ENCODE measurements at regions not wholly inside any gene's neighbourhood (a gene's known extent, or its start where the extent isn't known, plus 50 kb on each side); places are given as distances from the start of the nearest gene placed in this dataset.

GRCh38 chr12:116502989-116503496, 56.1 kb upstream of the MAP1LC3B2 start:
- in situ Hi-C loops (cut with HindIII; ENCODE audit: low sequenced_read_pairs) = no loop called here

GRCh38 chr12:116504438-116504837, 54.7 kb upstream of the MAP1LC3B2 start:
- in situ Hi-C loops (cut with HindIII; ENCODE audit: low sequenced_read_pairs) = no loop called here
- no peak for DNase-seq (ENCODE audit: low spot score)

More at GRCh38 chr12:116502989-116503496, 56.1 kb upstream of the MAP1LC3B2 start:
- DNase-seq (ENCODE audit: low spot score) = no peak

GRCh38 chr12:116506697-116507064, 52.5 kb upstream of the MAP1LC3B2 start:
- in situ Hi-C loops (cut with HindIII; ENCODE audit: low sequenced_read_pairs) = no loop called here
- no peak for DNase-seq (ENCODE audit: low spot score)

GRCh38 chr12:116508145-116509121, 50.7 kb upstream of the MAP1LC3B2 start:
- peak; percentile 40 for DNase-seq (ENCODE audit: low spot score)
- in situ Hi-C loops (cut with HindIII; ENCODE audit: low sequenced_read_pairs) = no loop called here

Measured in G401 (cell line).